ENCODE measurements at regions not wholly inside any gene's neighbourhood (a gene's known extent, or its start where the extent isn't known, plus 50 kb on each side); places are given as distances from the start of the nearest gene placed in this dataset.

DNA sequence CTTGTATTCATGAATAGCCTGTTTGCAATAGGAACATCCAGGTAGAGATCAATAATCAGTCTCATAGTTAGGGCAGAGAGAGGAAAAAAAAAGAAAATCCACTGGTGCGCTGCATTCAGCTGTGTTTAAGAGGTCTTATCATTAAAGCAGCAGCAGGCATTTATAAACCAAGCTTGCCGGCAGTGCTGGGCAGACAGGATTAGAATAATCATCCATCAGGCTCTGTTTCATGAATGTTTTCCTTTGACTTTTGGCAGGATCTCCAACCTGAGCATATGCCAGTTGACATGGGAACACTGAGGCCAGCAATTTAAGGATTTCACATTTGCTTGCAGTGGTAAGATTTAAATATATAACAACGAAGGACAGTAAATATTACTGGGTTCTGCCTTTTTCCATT, 305.2 kb upstream of the SEMA6D start:
- no peak for TF ChIP-seq CTCF (IDR thresholded peaks at IDR 0.05; ENCODE audit: insufficient read depth, low read length, poor library complexity, severe bottlenecking)
- no peak for TF ChIP-seq EZH2phosphoT487 (conservative IDR thresholded peaks at IDR 0.05; ENCODE audit: low read length)

Data from SU-DHL-6 (cell line).